ENCODE measurements at regions not wholly inside any gene's neighbourhood (a gene's known extent, or its start where the extent isn't known, plus 50 kb on each side); places are given as distances from the start of the nearest gene placed in this dataset.

- TF ChIP-seq, protein P1, sequence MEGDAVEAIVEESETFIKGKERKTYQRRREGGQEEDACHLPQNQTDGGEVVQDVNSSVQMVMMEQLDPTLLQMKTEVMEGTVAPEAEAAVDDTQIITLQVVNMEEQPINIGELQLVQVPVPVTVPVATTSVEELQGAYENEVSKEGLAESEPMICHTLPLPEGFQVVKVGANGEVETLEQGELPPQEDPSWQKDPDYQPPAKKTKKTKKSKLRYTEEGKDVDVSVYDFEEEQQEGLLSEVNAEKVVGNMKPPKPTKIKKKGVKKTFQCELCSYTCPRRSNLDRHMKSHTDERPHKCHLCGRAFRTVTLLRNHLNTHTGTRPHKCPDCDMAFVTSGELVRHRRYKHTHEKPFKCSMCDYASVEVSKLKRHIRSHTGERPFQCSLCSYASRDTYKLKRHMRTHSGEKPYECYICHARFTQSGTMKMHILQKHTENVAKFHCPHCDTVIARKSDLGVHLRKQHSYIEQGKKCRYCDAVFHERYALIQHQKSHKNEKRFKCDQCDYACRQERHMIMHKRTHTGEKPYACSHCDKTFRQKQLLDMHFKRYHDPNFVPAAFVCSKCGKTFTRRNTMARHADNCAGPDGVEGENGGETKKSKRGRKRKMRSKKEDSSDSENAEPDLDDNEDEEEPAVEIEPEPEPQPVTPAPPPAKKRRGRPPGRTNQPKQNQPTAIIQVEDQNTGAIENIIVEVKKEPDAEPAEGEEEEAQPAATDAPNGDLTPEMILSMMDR (IDR thresholded peaks at IDR 0.05) = no peak
- TF ChIP-seq POLR2A (IDR thresholded peaks at IDR 0.05) = no peak
Measured at GRCh38 chrX:82703551-82703950, 804.5 kb upstream of the POU3F4 start.
